22Rv1 (cell line): ENCODE measurements at regions not wholly inside any gene's neighbourhood (a gene's known extent, or its start where the extent isn't known, plus 50 kb on each side); places are given as distances from the start of the nearest gene placed in this dataset.

ENCODE experiments used
- H3K27ac ChIP-seq: fragments of 450-650 bp; 2 replicates; pipeline ENCODE4 v1.5.1; 2017
- CTCF ChIP-seq: fragments of 450-650 bp; IDR thresholded peaks from 2 replicates; pipeline ENCODE4 v1.5.1; 2017; ENCODE audit warnings: mild to moderate bottlenecking
- ZFX ChIP-seq: fragments of 450-650 bp; IDR thresholded peaks from 2 replicates; pipeline ENCODE4 v1.6.1; 2017; ENCODE audit warnings: antibody characterized with exemption, borderline replicate concordance

GRCh38 chr11:30128269-30128932, 102.4 kb upstream of the FSHB start:
- H3K27ac ChIP-seq: no peak overlapping the region
- TF ChIP-seq CTCF: peak; percentile 88
- TF ChIP-seq ZFX: no peak

- H3K27ac ChIP-seq: peak overlapping the region; percentile 37
- TF ChIP-seq CTCF: peak; percentile 15; the same call in 1 of the 2 replicates
- TF ChIP-seq ZFX: no peak
These were observed 99.3 kb upstream of the FSHB start for GRCh38 chr11:30131535-30131934.

DNA sequence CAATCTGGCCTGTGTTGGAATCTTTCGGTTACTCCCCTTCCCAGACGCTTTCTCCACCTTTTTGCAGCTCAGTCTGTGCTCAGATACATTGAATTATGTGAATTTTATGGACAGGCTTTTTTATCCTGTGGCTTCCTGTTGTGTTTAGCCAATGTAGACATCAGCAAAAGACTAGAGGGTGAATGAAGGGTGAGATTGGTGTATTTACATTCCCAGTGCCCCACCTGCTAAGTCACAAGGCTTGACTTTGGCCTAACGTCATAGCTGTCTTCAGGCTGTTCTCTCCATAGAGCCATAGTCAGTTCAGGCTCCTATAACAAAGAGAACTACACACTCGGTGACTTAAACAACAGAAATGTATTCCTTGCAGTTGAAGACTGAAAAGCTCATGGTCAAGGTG, 97.5 kb upstream of the FSHB start:
- no peak for TF ChIP-seq ZFX
- no peak for TF ChIP-seq CTCF
- 0 out of 2 replicates have a peak overlapping the region, but pooled peaks have one; percentile 3 for H3K27ac ChIP-seq

DNA sequence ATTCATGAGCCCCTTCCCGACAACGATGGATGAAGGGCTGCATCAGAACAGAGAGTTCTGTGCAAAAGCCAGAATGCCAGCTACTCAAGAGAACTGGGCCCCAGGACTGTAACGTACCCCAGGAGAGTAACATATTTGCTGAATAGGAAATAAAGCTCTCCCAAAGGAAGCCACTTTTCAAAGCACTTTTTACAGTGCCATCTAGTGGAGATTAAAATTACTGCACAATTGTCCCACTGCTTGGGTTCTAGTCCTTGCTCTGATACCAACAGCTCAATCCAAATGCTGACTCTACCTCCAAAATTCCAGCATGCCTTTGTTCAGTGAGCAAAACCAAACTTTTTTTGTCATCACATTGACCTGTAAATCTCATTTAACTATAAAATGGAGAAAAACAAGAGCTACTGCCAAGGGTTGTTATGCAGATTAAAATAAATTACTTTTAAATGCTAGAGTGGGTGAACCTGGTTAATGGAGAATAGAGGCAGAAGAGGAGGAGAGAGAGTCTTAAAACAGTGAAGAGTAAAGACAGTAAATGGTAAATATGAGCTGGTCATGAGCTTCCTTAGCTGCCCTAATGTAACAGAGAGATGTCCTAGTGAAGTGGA, 87.6 kb upstream of the FSHB start:
- H3K27ac ChIP-seq: no peak overlapping the region
- peak; percentile 84 for TF ChIP-seq CTCF
- no peak for TF ChIP-seq ZFX

GRCh38 chr11:30147293-30147692, 83.5 kb upstream of the FSHB start:
- no peak overlapping the region for H3K27ac ChIP-seq
- no peak for TF ChIP-seq ZFX
- no peak for TF ChIP-seq CTCF

DNA sequence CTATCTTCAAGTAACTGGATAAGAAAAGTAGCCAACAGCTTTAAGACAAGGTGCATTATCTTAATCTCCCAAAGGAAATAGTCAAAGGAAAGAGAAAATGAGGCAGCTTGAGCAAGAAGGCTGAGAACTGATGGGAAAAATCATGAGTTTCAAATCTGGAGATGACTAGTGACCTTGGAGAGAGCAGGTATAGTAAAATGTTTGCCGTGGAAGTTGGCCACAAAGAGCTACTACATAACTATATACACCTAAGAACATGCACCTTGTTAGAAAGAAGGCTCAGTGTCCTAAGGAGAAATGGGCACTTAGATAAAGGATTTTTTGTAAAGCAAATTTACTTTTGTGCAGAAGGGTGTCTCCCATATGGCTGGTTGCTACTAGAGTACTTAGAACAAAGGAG, 80.8 kb upstream of the FSHB start:
- no peak overlapping the region for H3K27ac ChIP-seq
- no peak for TF ChIP-seq CTCF
- no peak for TF ChIP-seq ZFX

DNA sequence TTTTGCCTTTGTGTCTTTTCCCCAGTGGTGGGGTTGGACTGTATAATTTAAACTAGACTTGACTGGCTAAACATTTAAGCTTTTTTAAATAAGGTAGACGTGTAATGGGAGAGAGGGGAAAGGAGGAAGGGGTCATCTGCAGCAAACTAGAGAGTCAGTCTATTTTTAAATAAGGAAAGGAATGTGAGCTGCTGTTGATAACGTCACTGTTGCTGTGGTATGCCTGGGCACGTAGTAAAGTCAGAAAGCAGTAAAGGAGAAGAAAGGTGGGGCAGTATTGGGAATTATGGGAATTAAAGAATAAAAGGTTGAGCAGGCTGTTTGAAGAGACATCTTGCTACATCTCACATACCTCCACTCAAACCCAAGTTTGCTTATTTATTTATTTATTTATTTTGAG, 80.4 kb upstream of the FSHB start:
- TF ChIP-seq ZFX (no peak), CTCF (no peak)

More for the DNA sequence above, 80.4 kb upstream of the FSHB start:
- no peak overlapping the region for H3K27ac ChIP-seq
